ENCODE measurements at regions not wholly inside any gene's neighbourhood (a gene's known extent, or its start where the extent isn't known, plus 50 kb on each side); places are given as distances from the start of the nearest gene placed in this dataset.
"Not testable (repeated sequence)": the region's sequence is repeated elsewhere in the genome, so short reads cannot be mapped to it uniquely, and the experiment has no call there.

DNA sequence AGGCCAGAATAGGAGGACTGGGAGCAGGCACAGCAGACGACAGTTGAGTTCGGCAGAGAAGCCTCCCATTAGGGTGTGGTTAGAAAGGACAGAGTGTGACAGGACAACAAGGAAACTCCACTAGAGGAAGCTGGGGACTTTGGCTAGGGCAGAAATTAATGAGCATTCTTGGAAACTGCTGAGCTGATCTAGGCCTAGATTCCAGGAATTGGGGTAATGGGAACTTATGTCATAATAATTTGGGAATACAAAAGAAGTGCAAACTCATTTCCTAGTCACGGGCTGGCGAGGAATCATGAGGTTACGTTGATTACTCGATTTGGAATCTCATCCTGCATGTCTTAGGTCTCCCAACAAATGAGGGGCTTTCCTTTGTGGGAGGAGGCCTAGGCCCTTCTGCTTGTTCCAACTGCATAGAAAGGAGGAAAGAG, 144.6 kb upstream of the RPS23 start:
- H3K4me3 Mint-ChIP-seq = no peak overlapping the region

DNA sequence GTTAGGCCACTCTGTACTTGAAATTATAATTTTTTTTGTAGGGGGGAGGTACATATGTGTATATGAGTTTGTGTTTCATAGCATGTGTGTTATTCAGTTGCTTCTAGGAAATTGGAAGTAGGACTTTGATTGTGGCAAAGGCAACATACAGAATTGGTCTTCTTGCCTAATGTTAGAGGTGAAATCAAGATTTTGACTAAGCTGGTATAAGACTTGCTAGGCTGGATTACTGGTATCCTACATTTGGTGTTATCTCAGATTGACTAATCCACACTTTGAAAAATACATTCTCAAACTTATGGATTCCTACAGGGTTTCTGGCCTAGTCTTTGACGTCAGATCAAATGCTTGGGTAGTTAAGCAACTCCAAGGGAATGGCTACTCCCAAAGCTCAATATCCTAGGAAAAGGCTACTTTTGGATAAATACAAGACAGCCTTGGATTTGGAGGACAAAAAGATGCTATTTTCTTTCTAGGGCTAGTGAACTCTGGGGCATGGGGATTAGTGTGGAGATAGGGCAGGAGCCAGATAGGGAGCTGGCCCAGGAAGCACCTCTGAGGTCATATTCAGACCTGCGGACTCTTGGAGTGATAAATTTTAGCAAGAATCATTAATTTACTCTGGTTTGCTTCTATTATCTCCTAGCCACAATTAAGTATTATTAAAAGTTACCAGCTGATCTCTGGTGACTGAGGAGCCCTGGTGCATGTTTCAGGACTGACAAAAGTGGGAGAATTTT, 144.0 kb upstream of the RPS23 start:
- no peaks in the 10 kb centered on the region for H3K4me1 Mint-ChIP-seq (ENCODE audit: low read depth)
- no peaks in the 10 kb centered on the region for H3K27me3 Mint-ChIP-seq (ENCODE audit: low read depth)
- no peak for DNase-seq
- H3K27ac Mint-ChIP-seq = no peak overlapping the region
- no peak for ATAC-seq
- POLR2A ChIA-PET = no interaction called here
- H3K36me3 Mint-ChIP-seq (ENCODE audit: low read depth) = no peaks in the 10 kb centered on the region
- no peak overlapping the region for H3K4me3 Mint-ChIP-seq
- H3K9me3 Mint-ChIP-seq (ENCODE audit: insufficient read depth) = no peaks in the 10 kb centered on the region
- CTCF ChIA-PET = interaction anchor here (1.5 kb wide), 1 partner anchor 21 kb away, joined by 3 read pairs; no protein-coding TSS in a partner anchor

More for the DNA sequence above, 144.6 kb upstream of the RPS23 start:
- POLR2A ChIA-PET = no interaction called here
- no peaks in the 10 kb centered on the region for H3K9me3 Mint-ChIP-seq (ENCODE audit: insufficient read depth)
- DNase-seq (no peak), ATAC-seq (no peak)
- H3K36me3 Mint-ChIP-seq (ENCODE audit: low read depth) = no peaks in the 10 kb centered on the region
- H3K4me1 Mint-ChIP-seq (ENCODE audit: low read depth) = no peaks in the 10 kb centered on the region
- CTCF ChIA-PET = no interaction called here
- H3K27ac Mint-ChIP-seq = no peak overlapping the region
- H3K27me3 Mint-ChIP-seq (ENCODE audit: low read depth) = no peaks in the 10 kb centered on the region

DNA sequence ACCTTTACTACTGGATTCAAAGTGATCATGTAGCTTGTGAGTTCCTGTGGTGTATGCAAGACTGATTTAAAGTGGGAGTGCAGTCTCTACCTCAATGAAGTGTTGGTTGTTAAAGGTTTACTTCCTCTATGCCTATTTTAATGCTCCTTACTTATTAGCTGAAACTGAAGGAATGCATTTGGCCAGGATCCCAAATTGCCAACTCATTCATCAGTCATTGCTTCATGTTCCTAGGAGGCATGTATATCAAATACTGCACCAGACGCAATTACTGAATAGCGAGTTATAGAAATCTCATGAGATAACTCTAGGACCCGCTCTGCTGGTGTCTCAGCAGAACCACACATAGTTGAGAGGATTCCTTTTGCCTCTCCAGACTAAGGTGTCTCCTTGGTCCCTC, 143.0 kb upstream of the RPS23 start:
- ChIA-PET CTCF (interaction anchor here (1.5 kb wide), 1 partner anchor 20 kb away, joined by 3 read pairs; no protein-coding TSS in a partner anchor), POLR2A (no interaction called here)
- DNase-seq (no peak), ATAC-seq (no peak)
- Mint-ChIP-seq H3K36me3 (ENCODE audit: low read depth) (no peaks in the 10 kb centered on the region), H3K27ac (no peak overlapping the region), H3K4me1 (ENCODE audit: low read depth) (no peaks in the 10 kb centered on the region), H3K9me3 (ENCODE audit: insufficient read depth) (no peaks in the 10 kb centered on the region), H3K4me3 (no peak overlapping the region), H3K27me3 (ENCODE audit: low read depth) (no peaks in the 10 kb centered on the region)

DNA sequence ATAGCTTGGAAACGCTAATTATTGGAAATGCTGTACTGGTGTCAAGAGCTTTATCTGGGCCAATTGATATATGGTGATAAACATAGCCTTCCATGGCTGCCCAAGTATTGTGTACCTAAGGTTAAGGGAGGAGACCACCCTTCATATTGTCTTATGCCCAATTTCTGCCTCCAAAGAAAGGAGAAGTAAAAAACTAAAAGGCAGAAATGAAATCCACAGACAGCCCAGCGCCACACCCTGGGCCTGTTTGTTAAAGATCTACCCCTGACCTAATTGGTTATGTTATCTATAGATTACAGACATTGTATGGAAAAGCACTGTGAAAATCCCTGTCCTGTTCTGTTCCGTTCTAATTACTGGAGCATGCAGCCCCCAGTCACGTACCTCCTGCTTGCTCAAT, 142.4 kb upstream of the RPS23 start:
- CTCF ChIA-PET = interaction anchor here (1.5 kb wide), 1 partner anchor 20 kb away, joined by 3 read pairs; no protein-coding TSS in a partner anchor
- H3K4me3 Mint-ChIP-seq; H3K27ac Mint-ChIP-seq; POLR2A ChIA-PET; H3K4me1 Mint-ChIP-seq (ENCODE audit: low read depth); ATAC-seq; H3K27me3 Mint-ChIP-seq (ENCODE audit: low read depth); H3K36me3 Mint-ChIP-seq (ENCODE audit: low read depth); DNase-seq; H3K9me3 Mint-ChIP-seq (ENCODE audit: insufficient read depth): not testable (repeated sequence)

DNA sequence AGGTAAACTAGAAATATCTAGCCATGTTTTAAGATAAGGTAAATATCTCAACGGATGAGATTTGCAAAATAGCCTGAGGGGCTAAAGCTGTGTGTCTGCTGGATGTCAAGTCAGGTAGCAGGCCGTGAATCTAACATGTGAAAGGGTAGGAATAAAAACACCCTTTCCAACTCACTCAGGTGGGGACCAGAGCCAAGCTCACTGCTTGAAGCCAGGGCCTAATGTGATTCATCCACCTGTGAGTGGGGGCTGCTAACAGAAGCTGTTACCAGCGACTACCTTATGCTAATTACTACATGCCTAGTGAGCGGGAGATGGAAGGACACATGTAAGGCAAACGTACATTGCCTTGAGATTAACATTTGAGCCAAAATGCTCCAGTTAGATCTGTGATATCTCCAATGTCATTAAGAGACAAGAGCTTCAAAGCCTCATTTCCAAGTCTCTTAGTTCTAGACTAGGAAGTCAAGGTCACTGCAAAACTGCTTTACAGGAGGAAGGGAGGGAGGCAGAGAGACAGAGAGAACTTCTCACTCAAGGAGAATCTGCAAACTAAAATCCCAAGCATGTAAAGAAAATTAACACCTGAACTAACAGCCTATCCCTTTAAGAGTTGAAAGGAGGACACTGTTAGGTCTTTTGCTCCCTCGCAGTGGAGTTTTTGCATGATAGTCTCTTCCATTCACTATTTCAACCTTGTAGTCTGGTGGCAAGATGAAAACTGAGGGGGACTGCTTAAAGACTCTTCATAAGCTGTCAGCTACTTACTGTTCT, 141.6 kb upstream of the RPS23 start:
- no peaks in the 10 kb centered on the region for H3K36me3 Mint-ChIP-seq (ENCODE audit: low read depth)
- ATAC-seq (no peak), DNase-seq (no peak)
- ChIA-PET CTCF (no interaction called here), POLR2A (no interaction called here)
- H3K9me3 Mint-ChIP-seq (ENCODE audit: insufficient read depth) = no peaks in the 10 kb centered on the region
- H3K27me3 Mint-ChIP-seq (ENCODE audit: low read depth) = no peaks in the 10 kb centered on the region
- no peaks in the 10 kb centered on the region for H3K4me1 Mint-ChIP-seq (ENCODE audit: low read depth)
- no peak overlapping the region for H3K4me3 Mint-ChIP-seq
- no peak overlapping the region for H3K27ac Mint-ChIP-seq

DNA sequence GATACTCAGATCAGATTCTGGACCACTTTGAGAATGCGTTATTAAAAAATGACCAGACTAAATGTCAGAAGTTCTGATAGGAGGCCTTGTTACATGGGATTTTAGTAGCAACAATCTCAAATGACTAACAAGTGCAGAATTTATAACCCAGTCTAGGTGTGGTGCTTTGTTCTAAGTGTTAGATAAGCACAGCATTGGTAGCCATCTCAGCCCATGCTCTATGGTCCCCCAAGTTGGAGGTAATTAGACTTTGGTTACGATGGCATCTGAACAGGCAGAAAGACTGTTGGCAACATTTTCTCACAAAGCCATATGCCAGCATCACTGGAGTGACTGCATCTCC, 140.4 kb upstream of the RPS23 start:
- Mint-ChIP-seq H3K27ac (no peak overlapping the region), H3K27me3 (ENCODE audit: low read depth) (no peaks in the 10 kb centered on the region), H3K36me3 (ENCODE audit: low read depth) (no peaks in the 10 kb centered on the region), H3K9me3 (ENCODE audit: insufficient read depth) (no peaks in the 10 kb centered on the region), H3K4me3 (no peak overlapping the region), H3K4me1 (ENCODE audit: low read depth) (no peaks in the 10 kb centered on the region)
- DNase-seq = no peak
- ATAC-seq = no peak
- CTCF ChIA-PET = no interaction called here
- POLR2A ChIA-PET = no interaction called here

DNA sequence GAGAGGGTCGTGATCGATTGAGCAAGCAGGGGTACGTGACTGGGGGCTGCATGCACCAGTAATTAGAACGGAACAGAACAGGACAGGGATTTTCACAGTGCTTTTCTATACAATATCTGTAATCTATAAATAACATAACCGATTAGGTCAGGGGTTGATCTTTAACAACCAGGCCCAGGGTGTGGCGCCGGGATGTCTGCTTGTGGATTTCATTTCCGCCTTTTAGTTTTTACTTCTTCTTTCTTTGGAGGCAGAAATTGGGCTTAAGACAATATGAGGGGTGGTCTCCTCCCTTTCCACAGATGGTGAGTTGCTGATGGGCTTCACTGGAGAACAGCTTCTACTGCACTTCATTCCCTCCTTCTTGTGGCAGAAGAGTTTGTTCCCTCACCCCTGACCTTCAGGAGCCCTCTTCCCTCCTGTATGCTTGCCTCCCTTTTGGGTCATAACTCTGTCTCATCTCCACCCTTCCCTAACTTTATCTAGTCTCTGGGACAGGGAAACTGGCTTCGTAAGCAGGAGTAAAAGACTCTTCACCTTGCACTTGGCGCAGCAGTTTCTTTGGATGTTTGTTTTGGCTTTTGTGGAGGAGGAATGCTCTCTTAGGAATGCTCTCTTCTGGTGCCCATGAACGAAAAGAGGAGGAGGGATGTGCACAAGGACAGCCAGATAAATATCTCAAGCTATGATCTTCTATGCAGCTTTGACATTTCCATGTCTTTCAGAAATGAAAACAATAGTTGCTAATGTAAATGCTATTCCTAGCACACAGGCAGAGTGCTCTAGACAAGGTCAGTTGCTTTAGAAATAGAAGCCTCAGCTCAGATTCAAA, 139.8 kb upstream of the RPS23 start:
- H3K4me3 Mint-ChIP-seq = no peak overlapping the region
- no peaks in the 10 kb centered on the region for H3K4me1 Mint-ChIP-seq (ENCODE audit: low read depth)
- H3K27me3 Mint-ChIP-seq (ENCODE audit: low read depth) = no peaks in the 10 kb centered on the region
- POLR2A ChIA-PET = no interaction called here
- no peak overlapping the region for H3K27ac Mint-ChIP-seq
- H3K36me3 Mint-ChIP-seq (ENCODE audit: low read depth) = no peaks in the 10 kb centered on the region
- no peaks in the 10 kb centered on the region for H3K9me3 Mint-ChIP-seq (ENCODE audit: insufficient read depth)
- ATAC-seq (no peak), DNase-seq (no peak)
- CTCF ChIA-PET = no interaction called here

DNA sequence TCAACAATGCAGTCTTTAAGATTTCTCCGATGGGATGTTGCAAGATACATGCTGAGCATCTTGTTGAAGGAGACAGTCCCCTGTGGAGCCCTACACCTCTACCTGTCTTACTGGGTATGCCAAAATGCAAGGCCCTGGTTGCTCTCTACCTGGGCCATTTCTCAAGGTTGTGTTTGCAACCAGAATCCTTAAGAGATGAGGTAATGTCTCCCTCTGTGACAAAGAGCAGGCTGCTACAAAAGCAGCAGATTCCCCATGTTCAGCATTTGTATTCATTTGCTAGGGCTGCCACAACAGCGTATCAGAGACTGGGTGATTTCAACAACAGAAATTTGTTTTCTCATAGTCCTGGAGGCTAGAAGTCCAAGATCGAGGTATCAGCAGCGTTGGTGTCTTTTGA, 138.4 kb upstream of the RPS23 start:
- ATAC-seq = no peak
- H3K27ac Mint-ChIP-seq = no peak overlapping the region
- H3K4me1 Mint-ChIP-seq (ENCODE audit: low read depth) = no peaks in the 10 kb centered on the region

DNA sequence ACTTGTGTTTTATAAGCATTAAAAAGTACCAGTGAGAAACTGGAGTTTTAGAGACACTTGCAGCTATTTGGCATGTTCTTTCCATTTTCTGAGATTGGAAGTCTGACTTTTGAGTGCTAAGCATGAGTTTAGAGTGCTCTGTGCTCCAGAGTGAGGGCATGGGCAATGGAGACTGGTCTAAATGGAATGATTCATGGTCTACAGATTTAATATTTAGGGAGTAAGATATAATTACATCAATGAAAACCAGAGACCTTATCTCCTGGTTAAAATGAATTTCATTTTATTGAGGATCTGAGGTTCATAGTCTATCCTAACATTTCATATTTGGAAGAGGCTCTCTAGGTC, 135.9 kb upstream of the RPS23 start:
- H3K4me3 Mint-ChIP-seq = no peak overlapping the region
- CTCF ChIA-PET = no interaction called here
- H3K36me3 Mint-ChIP-seq (ENCODE audit: low read depth) = no peaks in the 10 kb centered on the region
- POLR2A ChIA-PET = no interaction called here
- no peaks in the 10 kb centered on the region for H3K27me3 Mint-ChIP-seq (ENCODE audit: low read depth)
- no peaks in the 10 kb centered on the region for H3K4me1 Mint-ChIP-seq (ENCODE audit: low read depth)
- H3K27ac Mint-ChIP-seq = no peak overlapping the region
- no peaks in the 10 kb centered on the region for H3K9me3 Mint-ChIP-seq (ENCODE audit: insufficient read depth)
- DNase-seq (no peak), ATAC-seq (no peak)

More for the DNA sequence above, 138.4 kb upstream of the RPS23 start:
- Mint-ChIP-seq H3K9me3 (ENCODE audit: insufficient read depth) (no peaks in the 10 kb centered on the region), H3K27me3 (ENCODE audit: low read depth) (no peaks in the 10 kb centered on the region), H3K36me3 (ENCODE audit: low read depth) (no peaks in the 10 kb centered on the region), H3K4me3 (no peak overlapping the region)
- ChIA-PET POLR2A (no interaction called here), CTCF (no interaction called here)
- DNase-seq = no peak

DNA sequence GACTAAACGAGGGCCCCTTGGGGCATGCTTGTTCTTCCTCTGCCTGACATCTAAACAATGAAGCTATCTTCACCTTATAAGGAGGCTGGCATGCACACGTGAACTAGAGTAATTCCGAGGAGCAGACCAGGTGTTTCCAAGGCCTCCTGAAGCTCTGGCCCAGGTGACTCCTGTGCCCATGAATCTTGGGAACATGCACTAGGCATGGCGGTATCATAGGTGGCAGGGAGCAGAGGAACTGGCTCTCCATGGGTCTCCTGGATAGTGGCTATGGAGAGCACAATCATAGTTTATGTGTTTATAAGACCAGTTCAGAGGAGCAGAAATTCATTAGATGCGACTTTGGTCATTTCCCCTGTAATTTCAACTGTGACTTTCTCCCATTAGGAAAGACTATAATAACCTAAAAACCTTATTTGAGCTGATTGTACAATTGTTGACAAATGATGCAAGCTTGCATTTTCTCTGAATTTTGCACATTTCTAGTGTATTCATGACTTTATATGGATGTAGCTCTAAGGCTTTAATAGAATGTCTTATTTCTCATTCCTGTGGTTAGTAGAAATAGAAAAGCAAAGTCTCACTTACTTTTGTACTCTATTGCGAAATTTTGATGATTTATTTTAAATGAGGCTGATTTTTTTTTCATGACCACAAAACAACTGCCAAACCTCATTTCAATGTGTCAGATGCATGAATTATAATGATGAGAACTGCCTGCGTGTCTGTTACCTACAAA, 135.3 kb upstream of the RPS23 start:
- ATAC-seq (no peak), DNase-seq (no peak)
- Mint-ChIP-seq H3K27me3 (ENCODE audit: low read depth) (no peaks in the 10 kb centered on the region), H3K27ac (no peak overlapping the region), H3K9me3 (ENCODE audit: insufficient read depth) (no peaks in the 10 kb centered on the region), H3K4me1 (ENCODE audit: low read depth) (no peaks in the 10 kb centered on the region), H3K36me3 (ENCODE audit: low read depth) (no peaks in the 10 kb centered on the region), H3K4me3 (no peak overlapping the region)
- POLR2A ChIA-PET = no interaction called here
- CTCF ChIA-PET = no interaction called here

DNA sequence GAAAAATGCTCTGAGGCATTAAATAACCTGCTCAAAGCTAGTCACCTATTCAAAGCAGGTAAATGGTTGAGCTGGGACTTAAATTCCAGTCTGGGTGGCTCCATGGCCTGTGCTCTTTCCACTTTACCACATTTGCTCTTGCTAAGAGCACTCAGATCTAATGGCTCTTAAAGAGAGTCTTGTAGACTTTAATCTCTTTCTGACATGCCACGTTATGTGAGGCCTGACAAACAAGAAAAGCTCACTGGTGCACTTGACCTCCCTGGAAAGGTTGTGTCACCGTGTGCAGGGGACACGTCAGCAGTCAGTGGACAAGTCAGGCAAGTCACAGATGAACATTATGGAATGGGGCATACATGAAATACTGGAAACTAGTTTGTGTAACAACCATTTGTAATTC, 129.9 kb upstream of the RPS23 start:
- Mint-ChIP-seq H3K36me3 (ENCODE audit: low read depth) (no peaks in the 10 kb centered on the region), H3K27me3 (ENCODE audit: low read depth) (no peaks in the 10 kb centered on the region), H3K9me3 (ENCODE audit: insufficient read depth) (peaks cover 5% of the 10 kb centered on the region), H3K27ac (no peak overlapping the region), H3K4me3 (no peak overlapping the region), H3K4me1 (ENCODE audit: low read depth) (no peaks in the 10 kb centered on the region)
- ChIA-PET CTCF (interaction anchor here (1.5 kb wide), 1 partner anchor 57 kb away, joined by 4 read pairs; no protein-coding TSS in a partner anchor), POLR2A (interaction anchor here (0.6 kb wide), 1 partner anchor 637 kb away, joined by 3 read pairs; no protein-coding TSS in a partner anchor)
- no peak for DNase-seq
- no peak for ATAC-seq

Data from activated CD8-positive, alpha-beta T cell treated with anti-CD3 and anti-CD28 coated beads, Interleukin-2, amount 10 ng/mL, durations not matched to agents 7 days and 5 days (primary cell).